ENCODE measurements at regions not wholly inside any gene's neighbourhood (a gene's known extent, or its start where the extent isn't known, plus 50 kb on each side); places are given as distances from the start of the nearest gene placed in this dataset.

DNA sequence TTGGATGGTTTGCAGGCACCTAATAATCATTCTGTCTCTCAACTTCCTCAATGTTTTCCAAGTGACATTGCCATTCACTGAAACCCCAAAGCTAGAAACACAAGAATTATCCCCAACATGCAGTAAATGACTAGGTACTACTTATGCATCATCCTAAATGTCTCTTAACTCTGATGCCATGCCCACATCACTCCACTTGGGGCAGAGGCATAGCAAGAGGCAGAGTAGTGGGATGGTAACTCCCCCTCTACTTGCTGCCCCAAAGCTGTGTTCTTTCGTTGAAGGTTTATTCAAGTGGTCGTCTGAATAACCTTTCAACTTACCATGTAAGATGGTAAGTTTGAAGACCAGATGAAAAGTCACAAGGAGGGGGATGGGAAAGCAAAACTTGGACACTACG, 77.9 kb upstream of the SOX5 start:
- Histone ChIP-seq H3K18ac (ENCODE audit: low read depth, low read length) (no peak overlapping the region), H2AK9ac (replicated peaks; ENCODE audit: low read depth, low read length, poor library complexity) (no peak overlapping the region), H3K4ac (ENCODE audit: low read depth, low read length) (no peak overlapping the region), H2BK120ac (ENCODE audit: low read depth, low read length) (no peak overlapping the region), H2BK20ac (ENCODE audit: low read depth, low read length) (no peak overlapping the region), H3K4me3 (ENCODE audit: insufficient read depth, low read depth, low read length) (no peak overlapping the region), H3K27ac (ENCODE audit: insufficient read depth, low read length) (no peak overlapping the region), H3K4me1 (ENCODE audit: control insufficient read depth, insufficient read depth, low read length) (0 out of 2 replicates have a peak, but pooled peaks cover 2% of the 10 kb centered on the region), H3K4me2 (ENCODE audit: low read depth, low read length) (no peak overlapping the region), H4K5ac (ENCODE audit: low read depth, low read length) (no peak overlapping the region), H4K20me1 (ENCODE audit: insufficient read depth, low read length) (no peaks in the 10 kb centered on the region), H4K91ac (ENCODE audit: insufficient read depth, low read depth, low read length) (no peak overlapping the region), H3K23ac (ENCODE audit: low read depth, low read length) (no peak overlapping the region), H2BK15ac (ENCODE audit: low read depth, low read length) (no peak overlapping the region), H2BK5ac (ENCODE audit: low read depth, low read length, poor library complexity, severe bottlenecking) (no peak overlapping the region), H3K79me1 (ENCODE audit: low read depth in 1 of 2, low read length in 2 of 2) (no peaks in the 10 kb centered on the region), H3K27me3 (ENCODE audit: control insufficient read depth, insufficient read depth, low read length) (no peaks in the 10 kb centered on the region), H3K14ac (replicated peaks; ENCODE audit: low read depth, low read length) (no peak overlapping the region), H3K36me3 (ENCODE audit: control insufficient read depth, insufficient read depth, low read length) (no peaks in the 10 kb centered on the region), H2AK5ac (ENCODE audit: low read depth, low read length) (no peak overlapping the region), H3K9me3 (ENCODE audit: control insufficient read depth, insufficient read depth, low read length) (no peaks in the 10 kb centered on the region), H3K9ac (ENCODE audit: low read depth, low read length) (no peak overlapping the region), H2AFZ (replicated peaks; ENCODE audit: low read length, poor library complexity) (no peak overlapping the region), H3K9me1 (ENCODE audit: insufficient read depth, low read length) (no peaks in the 10 kb centered on the region), H4K8ac (ENCODE audit: low read depth in 2 of 2, low read length in 2 of 2) (no peak overlapping the region), H3K56ac (ENCODE audit: extremely low read depth, insufficient read depth, low read length) (no peak overlapping the region)
- ATAC-seq (ENCODE audit: low read depth) (no peak), DNase-seq (no peak)
- no TSS peak for BruUV-seq (replicated peaks)
- ChIA-PET POLR2A (ENCODE audit: unreplicated experiment) (no interaction called here), CTCF (no interaction called here)
- dilution Hi-C loops (cut with HindIII; ENCODE audit: low sequenced_read_pairs, unreplicated experiment), result no loop called here
- no peak for TF ChIP-seq CHD1 (IDR thresholded peaks at IDR 0.05; ENCODE audit: low read depth, low read length)
- no peak for TF ChIP-seq MXI1 (IDR thresholded peaks at IDR 0.05; ENCODE audit: borderline replicate concordance, low read depth, low read length)
- TF ChIP-seq, protein P1, sequence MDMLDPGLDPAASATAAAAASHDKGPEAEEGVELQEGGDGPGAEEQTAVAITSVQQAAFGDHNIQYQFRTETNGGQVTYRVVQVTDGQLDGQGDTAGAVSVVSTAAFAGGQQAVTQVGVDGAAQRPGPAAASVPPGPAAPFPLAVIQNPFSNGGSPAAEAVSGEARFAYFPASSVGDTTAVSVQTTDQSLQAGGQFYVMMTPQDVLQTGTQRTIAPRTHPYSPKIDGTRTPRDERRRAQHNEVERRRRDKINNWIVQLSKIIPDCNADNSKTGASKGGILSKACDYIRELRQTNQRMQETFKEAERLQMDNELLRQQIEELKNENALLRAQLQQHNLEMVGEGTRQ (IDR thresholded peaks at IDR 0.05; ENCODE audit: low read depth, low read length), result no peak
- no peak for TF ChIP-seq MAFK (IDR thresholded peaks at IDR 0.05; ENCODE audit: low read depth, low read length)
- TF ChIP-seq CEBPB (IDR thresholded peaks at IDR 0.05; ENCODE audit: low read depth, low read length), result no peak
- TF ChIP-seq, protein P2, sequence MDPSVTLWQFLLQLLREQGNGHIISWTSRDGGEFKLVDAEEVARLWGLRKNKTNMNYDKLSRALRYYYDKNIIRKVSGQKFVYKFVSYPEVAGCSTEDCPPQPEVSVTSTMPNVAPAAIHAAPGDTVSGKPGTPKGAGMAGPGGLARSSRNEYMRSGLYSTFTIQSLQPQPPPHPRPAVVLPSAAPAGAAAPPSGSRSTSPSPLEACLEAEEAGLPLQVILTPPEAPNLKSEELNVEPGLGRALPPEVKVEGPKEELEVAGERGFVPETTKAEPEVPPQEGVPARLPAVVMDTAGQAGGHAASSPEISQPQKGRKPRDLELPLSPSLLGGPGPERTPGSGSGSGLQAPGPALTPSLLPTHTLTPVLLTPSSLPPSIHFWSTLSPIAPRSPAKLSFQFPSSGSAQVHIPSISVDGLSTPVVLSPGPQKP (IDR thresholded peaks at IDR 0.05; ENCODE audit: borderline replicate concordance, low read depth, low read length), result no peak
- no peak for TF ChIP-seq NFE2L2 (IDR thresholded peaks at IDR 0.05; ENCODE audit: low read depth, low read length)
- TF ChIP-seq SMC3 (IDR thresholded peaks at IDR 0.05; ENCODE audit: low read depth, low read length), result no peak
- TF ChIP-seq POLR2A (IDR thresholded peaks at IDR 0.05; ENCODE audit: low read depth, low read length), result no peak
- TF ChIP-seq RCOR1 (IDR thresholded peaks at IDR 0.05; ENCODE audit: insufficient replicate concordance, low read length), result no peak
- TF ChIP-seq RAD21 (IDR thresholded peaks at IDR 0.05; ENCODE audit: low read length), result no peak
- TF ChIP-seq MAZ (IDR thresholded peaks at IDR 0.05; ENCODE audit: borderline replicate concordance, low read depth, low read length), result no peak
- no peak for TF ChIP-seq FOS (IDR thresholded peaks at IDR 0.05; ENCODE audit: low read depth, low read length)
- TF ChIP-seq, protein P3, sequence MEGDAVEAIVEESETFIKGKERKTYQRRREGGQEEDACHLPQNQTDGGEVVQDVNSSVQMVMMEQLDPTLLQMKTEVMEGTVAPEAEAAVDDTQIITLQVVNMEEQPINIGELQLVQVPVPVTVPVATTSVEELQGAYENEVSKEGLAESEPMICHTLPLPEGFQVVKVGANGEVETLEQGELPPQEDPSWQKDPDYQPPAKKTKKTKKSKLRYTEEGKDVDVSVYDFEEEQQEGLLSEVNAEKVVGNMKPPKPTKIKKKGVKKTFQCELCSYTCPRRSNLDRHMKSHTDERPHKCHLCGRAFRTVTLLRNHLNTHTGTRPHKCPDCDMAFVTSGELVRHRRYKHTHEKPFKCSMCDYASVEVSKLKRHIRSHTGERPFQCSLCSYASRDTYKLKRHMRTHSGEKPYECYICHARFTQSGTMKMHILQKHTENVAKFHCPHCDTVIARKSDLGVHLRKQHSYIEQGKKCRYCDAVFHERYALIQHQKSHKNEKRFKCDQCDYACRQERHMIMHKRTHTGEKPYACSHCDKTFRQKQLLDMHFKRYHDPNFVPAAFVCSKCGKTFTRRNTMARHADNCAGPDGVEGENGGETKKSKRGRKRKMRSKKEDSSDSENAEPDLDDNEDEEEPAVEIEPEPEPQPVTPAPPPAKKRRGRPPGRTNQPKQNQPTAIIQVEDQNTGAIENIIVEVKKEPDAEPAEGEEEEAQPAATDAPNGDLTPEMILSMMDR (conservative IDR thresholded peaks at IDR 0.05; ENCODE audit: low read depth, low read length), result no peak
- TF ChIP-seq BHLHE40 (IDR thresholded peaks at IDR 0.05; ENCODE audit: low read depth, low read length), result no peak
- in situ Hi-C loops (cut with MboI; ENCODE audit: low sequenced_read_pairs), result no loop called here
- no CpG with 5 or more reads among the region's 3 CpGs for WGBS, 2 experiments (ENCODE audit: extremely low coverage in 2 of 2, insufficient read length in 1 of 2)
- intact Hi-C loops (cut with micrococcal nuclease), result no loop called here

Data from IMR-90 (cell line).